ENCODE measurements at regions not wholly inside any gene's neighbourhood (a gene's known extent, or its start where the extent isn't known, plus 50 kb on each side); places are given as distances from the start of the nearest gene placed in this dataset.

DNA sequence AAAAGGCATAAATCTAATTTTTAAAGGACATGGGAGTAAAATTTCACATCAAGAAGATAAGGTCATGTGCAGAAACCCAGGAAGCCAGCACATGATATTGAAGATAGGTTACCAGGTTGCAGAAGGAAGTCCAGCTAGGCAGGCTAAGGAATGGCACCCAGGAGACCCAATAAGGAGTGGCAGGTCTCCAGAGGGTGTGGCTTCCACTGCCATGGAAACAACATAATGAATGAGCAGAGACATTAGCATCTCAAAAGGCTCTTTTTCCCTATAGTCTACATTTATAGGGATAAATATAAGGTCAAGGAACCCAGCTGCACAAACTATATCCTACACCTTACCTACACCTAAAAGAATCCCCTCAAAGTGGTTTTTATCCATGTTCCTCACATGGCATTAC, 275.9 kb downstream of the RPS29 start:
- intact Hi-C loops (cut with DNase I; ENCODE audit: low total_unique reads): no loop called here
- no peak for TF ChIP-seq CTCF (IDR thresholded peaks at IDR 0.05)
- Histone ChIP-seq H3K9me3 (no peaks in the 10 kb centered on the region), H3K4me3 (no peak overlapping the region), H3K36me3 (no peaks in the 10 kb centered on the region), H3K27me3 (no peaks in the 10 kb centered on the region), H3K4me1 (no peaks in the 10 kb centered on the region), H3K27ac (no peak overlapping the region)
- no peak for DNase-seq

GRCh38 chr14:49306152-49306751, 279.9 kb downstream of the RPS29 start:
- no peaks in the 10 kb centered on the region for H3K4me1 ChIP-seq
- no peak overlapping the region for H3K27ac ChIP-seq
- intact Hi-C loops (cut with DNase I; ENCODE audit: low total_unique reads): no loop called here
- H3K36me3 ChIP-seq: no peaks in the 10 kb centered on the region
- H3K27me3 ChIP-seq: no peaks in the 10 kb centered on the region
- TF ChIP-seq CTCF (IDR thresholded peaks at IDR 0.05) (no peak), POLR2A (IDR thresholded peaks at IDR 0.05) (no peak)
- H3K4me3 ChIP-seq: no peak overlapping the region
- DNase-seq: no peak
- no peaks in the 10 kb centered on the region for H3K9me3 ChIP-seq

DNA sequence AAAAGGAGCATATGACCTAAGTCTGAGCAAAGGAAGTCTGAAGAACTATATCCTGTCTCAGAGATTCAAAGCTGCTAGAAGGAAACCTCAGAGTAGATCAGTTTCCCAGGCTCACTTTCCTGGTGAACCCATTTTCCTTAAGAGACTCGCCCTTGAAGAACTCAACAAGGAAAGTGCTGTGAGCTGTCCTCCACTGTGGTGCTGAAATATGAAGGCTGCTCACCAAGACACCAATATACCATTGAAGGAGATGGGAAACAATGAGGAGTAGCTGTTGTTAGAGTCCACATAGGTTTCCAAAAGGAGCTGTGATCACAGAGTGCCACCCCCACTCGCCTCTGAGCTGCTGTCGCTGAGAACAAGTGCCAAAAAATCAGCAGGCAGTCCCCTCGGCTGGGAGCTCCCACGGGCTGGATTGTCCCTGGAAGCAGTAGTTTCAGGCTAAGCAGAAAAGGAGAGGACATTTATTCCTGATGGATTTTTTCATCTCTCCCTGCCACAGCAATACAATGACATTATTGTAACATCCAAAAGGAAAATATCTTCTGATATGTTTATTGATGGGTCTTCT, 282.1 kb downstream of the RPS29 start:
- intact Hi-C loops (cut with DNase I; ENCODE audit: low total_unique reads): no loop called here
- no peak for DNase-seq
- Histone ChIP-seq H3K27me3 (no peaks in the 10 kb centered on the region), H3K36me3 (no peaks in the 10 kb centered on the region), H3K4me1 (no peaks in the 10 kb centered on the region), H3K4me3 (no peak overlapping the region), H3K9me3 (no peaks in the 10 kb centered on the region), H3K27ac (no peak overlapping the region)
- TF ChIP-seq CTCF (IDR thresholded peaks at IDR 0.05): no peak
- TF ChIP-seq POLR2A (IDR thresholded peaks at IDR 0.05): no peak

DNA sequence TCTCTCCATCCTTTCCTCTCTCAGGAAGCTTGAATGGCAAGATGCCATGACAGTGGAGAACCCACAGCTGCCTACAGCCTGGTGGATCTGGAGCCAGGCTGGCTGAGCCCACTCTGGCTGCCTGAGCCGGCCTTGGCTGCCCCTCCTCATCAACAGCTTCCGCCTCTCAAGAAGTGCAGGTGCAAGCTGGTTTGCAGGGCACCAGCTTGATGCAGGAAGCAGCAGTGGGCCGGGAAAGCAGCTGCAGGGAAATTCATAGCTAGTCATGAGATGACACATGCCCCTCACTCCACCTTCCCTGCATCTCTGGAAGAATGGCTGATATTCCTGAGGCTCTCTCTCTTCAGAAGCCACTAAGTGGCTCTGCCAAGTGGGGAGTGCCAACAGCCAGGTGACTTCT, 289.1 kb downstream of the RPS29 start:
- Histone ChIP-seq H3K9me3 (no peaks in the 10 kb centered on the region), H3K27ac (no peak overlapping the region), H3K27me3 (no peaks in the 10 kb centered on the region), H3K36me3 (no peaks in the 10 kb centered on the region), H3K4me3 (no peak overlapping the region), H3K4me1 (no peaks in the 10 kb centered on the region)
- intact Hi-C loops (cut with DNase I; ENCODE audit: low total_unique reads): no loop called here
- no peak for TF ChIP-seq POLR2A (IDR thresholded peaks at IDR 0.05)
- no peak for TF ChIP-seq CTCF (IDR thresholded peaks at IDR 0.05)
- DNase-seq: no peak

- intact Hi-C loops (cut with DNase I; ENCODE audit: low total_unique reads): no loop called here
- H3K4me3 ChIP-seq: no peak overlapping the region
- no peaks in the 10 kb centered on the region for H3K27me3 ChIP-seq
- H3K9me3 ChIP-seq: no peaks in the 10 kb centered on the region
- no peaks in the 10 kb centered on the region for H3K4me1 ChIP-seq
- TF ChIP-seq CTCF (IDR thresholded peaks at IDR 0.05) (no peak), POLR2A (IDR thresholded peaks at IDR 0.05) (no peak)
- no peak for DNase-seq
- H3K27ac ChIP-seq: no peak overlapping the region
- no peaks in the 10 kb centered on the region for H3K36me3 ChIP-seq
These were observed 291.5 kb downstream of the RPS29 start for GRCh38 chr14:49294621-49295148.

All from uterus (tissue), 3 donors.